MM.1S (cell line): ENCODE measurements at regions not wholly inside any gene's neighbourhood (a gene's known extent, or its start where the extent isn't known, plus 50 kb on each side); places are given as distances from the start of the nearest gene placed in this dataset.

ENCODE experiments used
- CTCF ChIP-seq: fragments of 300-600 bp; sonication (generic); IDR thresholded peaks from 2 replicates; pipeline ENCODE4 v1.5.1; 2016; ENCODE audit warnings: antibody characterized with exemption, low read length, mixed read lengths
- EZH2phosphoT487 ChIP-seq: fragments of 300-600 bp; sonication (generic); IDR thresholded peaks from 2 replicates; pipeline ENCODE4 v1.6.1; 2018; ENCODE audit warnings: antibody characterized with exemption, low read length

- TF ChIP-seq CTCF (no peak), EZH2phosphoT487 (no peak)
Observed at GRCh38 chr13:40160618-40161350, 505.3 kb downstream of the COG6 start.
